Forelimb muscle (tissue), 1 donor: ENCODE measurements at regions not wholly inside any gene's neighbourhood (a gene's known extent, or its start where the extent isn't known, plus 50 kb on each side); places are given as distances from the start of the nearest gene placed in this dataset.

Experiments
- DNase-seq: peaks from one replicate; pipeline ENCODE4 v3.0.0-alpha.2; 2013; ENCODE audit warnings: low read depth

DNA sequence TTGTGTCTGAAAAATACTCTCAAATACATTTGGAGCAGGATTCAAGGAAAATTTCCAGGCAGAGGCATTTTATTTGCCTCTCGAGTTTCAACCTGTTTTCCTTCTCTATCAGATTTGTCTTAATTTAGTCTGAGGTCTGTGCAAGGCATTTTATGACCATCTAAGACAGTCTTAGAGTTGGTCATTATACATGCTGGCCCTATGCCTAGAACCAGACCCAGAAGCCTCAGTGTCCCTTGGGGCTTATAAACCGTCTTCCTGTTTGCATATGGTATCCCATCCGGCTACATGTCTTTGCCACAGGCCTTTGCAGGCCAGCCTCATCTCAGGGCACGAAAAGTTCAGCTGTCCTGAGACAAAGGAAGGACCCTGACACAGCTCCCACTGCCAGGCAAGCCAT lies 346.1 kb downstream of the SIPA1L2 start:
- DNase-seq = no peak

DNA sequence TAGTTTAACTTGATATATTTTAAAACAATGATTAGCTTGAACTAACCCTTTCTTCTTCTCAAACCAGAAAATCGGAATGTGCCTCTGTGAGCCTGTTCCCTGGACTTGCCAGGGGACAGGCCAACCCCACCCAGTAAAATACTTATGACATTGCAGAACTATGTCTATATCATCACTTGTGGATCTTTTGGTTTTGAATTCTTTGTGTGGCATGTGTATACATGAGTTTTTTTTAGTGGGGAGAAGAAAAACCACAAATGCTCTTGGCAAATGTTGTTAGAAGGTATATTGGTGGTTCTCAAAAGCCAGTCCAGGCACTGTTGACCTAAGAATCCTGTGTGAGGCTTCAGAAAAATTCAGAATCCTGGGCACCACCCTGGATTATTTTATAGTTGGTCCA lies 347.4 kb downstream of the SIPA1L2 start:
- DNase-seq = no peak

DNA sequence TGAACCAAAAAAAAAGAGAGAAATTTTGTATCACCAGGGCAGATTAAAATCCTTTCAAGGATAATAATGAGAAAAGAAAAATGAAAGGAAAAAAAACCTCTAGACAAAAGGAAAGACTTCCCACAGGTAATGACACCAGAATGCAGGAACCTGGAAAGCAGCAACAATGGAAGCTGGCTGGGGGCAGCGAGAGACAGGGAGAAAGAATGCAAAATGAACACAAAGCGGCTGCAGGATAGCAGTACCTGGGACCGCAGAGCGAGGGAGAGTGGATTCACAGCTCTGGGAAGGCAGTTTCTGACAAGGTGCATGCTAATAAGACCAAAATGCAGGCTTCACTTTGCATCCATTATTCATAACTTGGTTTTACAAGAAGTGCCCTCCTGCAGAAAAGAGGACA lies 349.0 kb downstream of the SIPA1L2 start:
- DNase-seq = no peak

DNA sequence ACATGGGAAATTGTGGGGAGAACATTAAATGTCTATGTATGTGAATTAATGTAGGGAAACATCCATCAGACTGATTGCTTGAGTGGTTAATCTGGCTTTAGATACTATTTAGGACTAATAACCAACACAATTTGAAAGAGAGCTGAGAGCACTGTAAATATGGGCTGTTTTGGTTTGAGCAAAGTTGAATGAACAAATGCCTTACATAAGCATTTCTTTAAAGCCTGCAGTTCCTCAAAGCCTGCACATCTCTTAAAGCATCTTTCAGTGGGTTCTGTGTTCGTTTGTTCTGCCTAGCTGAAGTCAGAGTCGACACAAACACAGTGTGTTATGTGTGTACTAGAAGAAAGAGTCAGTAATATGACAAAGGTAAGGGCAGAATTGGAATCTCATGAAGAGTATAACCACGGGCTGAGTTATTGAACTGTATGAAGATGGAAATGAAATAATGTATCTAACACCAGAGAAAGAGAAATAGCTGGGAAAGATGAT lies 350.0 kb downstream of the SIPA1L2 start:
- no peak for DNase-seq

DNA sequence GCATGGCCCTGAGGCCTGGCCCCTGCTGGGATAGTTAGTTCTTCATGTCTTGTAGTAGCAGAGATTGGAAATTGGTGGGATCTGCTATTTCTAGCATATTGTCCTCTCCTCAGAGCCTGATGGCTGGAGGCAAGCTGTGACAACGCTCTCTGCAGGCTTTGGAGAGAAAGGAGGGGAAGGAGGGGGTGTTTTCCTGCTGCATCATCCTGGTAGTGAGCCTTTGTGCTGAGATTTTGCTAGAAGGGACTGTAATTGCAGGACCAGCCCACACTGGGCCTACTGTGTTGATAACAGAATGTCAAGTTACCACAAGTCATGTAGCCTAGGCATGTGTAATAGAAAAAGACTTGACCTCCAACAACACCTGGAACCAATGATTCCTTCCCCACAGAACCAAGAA lies 351.0 kb downstream of the SIPA1L2 start:
- DNase-seq = no peak

DNA sequence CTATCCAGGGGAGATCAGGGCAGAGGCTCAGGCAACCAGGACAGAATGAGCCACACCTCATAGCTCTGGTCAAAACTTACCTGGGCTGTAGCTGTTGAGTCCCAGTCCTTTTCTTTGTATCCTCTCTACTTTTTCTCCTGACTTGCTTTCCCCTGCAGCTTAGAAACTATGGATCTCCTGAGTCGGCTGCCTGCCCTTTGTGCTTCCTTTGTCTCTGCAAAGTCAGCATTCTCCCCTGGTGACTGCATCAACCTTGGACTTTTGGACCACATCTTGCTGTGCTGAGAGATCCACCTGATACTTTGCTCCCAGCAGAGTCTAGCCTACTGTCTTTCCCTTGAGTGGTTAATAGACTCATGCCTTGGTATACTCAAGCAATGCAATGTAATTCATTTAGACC lies 353.3 kb downstream of the SIPA1L2 start:
- DNase-seq = no peak

DNA sequence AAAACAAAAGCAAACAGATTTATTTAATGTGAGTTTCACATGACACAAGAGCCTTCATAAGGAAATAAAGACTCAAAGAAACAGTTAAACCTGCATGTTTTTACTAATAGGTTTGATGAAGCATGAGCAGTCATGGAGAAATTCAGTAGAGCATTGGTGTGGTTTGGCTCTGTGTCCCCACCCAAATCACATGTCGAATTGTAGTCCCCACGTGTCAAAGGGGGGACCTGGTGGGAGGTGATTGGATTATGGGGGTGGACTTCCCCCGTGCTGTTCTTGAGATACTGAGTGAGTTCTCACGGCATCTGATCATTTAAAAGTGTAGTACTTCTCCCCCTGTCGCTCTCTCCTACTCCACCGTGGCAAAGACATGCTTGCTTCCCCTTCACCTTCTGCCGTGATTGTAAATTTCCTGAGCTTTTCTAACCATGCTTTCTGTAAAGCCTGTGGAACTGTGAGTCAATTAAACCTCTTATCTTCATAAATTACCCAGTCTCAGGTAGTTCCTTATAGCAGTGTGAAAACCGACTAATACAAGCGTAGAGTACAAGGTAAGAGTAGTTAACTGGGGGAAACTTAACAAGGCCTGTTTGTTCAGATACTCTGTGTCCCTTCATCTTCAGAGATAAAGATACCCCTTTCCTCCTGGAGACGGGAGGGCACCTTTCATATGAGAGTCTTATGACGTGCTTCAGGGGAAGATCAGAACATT lies 354.8 kb downstream of the SIPA1L2 start:
- DNase-seq = no peak

DNA sequence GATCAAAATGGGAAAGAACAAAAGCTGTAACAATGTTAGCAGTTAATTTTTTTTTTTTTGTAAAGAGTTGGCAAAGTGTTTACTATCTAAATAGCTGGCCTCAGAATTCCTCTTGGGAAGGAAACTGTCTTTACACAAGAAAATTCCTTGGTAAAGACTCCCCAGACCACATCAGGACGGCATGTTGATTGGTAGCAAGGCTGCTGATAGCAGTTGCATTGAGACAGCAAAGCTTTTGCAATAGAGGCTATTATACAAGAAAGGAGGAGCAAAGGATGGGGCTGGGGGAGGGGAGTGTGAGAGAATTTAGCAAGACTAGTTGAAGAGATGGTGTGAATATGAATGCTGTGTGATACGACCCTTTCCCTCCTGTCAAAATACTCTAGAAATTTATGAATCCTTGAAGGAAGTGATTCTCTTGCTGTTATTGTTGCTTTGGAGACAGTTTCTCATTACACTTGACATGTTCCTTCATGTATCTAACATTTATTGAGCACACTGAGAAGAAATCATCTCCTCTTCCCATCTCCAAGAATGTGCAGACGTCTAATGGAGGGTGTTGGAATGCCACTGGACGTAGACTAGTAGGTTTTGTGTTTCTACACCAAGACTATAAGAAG lies 355.6 kb downstream of the SIPA1L2 start:
- no peak for DNase-seq

DNA sequence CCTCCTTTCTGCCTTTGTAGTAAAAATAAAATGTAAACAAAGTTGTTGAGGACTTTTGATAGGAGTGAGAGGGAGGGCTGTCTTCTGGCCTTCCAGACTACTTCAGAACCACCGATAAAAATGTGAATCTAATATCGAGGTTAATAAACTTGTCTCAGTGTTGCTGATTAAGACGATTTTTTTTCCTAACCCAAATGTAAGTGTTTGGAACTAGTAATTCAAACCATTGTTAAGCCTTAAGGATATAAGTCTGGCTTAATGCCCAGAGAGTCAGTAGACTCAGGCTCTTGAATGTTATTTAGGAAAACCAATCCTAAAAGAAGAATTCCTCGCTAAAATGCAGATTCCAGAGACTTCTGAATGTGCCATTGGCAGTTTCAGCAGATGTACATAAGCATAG lies 356.9 kb downstream of the SIPA1L2 start:
- DNase-seq = no peak

DNA sequence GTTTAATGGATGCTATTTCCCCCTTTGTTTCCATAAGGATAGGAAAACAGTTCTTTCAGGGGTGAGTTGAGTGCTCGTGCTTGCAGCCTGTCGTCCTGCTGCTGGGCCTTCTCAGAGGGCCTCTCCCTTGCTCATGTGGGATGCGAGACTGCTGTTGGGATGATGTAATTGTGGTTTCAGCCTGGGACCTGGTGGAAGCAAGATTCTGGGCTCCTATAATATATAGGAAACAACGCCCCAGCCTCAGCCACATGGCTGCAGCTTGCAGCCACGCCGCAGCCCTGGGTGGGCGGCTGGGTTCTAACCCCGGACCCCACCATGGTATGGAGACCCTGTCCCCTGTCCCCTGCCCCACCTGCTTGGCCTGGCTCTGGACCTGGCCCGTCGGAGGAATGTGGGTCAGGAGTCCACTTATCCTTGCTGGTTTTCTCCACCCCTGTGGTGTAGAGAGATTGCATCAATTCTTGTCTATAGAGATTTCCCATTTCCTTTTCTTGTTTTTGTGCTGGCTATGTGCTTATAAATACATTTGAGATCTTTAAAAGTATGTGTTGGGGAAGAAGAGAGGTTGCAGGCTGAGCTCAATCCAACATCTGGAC lies 357.8 kb downstream of the SIPA1L2 start:
- DNase-seq = no peak

DNA sequence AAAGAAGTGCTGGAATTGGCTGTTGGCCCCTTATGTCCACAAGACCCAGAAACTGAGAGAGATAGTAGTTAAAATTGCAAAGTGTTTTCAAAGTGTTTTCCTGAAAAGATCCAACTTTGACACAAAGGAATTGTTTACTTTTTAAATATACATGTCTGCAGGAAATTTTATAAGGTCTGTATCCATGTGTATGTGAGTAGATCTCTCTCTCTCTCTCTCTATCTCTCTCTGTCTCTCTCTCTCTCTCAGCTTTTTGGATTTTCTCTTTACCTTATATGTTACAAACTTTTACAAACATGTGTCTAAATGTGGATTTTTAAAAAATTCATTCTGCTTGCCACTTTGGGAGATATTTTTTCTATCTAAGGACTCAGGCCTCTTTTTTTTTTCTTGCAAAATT lies 358.6 kb downstream of the SIPA1L2 start:
- DNase-seq = no peak

DNA sequence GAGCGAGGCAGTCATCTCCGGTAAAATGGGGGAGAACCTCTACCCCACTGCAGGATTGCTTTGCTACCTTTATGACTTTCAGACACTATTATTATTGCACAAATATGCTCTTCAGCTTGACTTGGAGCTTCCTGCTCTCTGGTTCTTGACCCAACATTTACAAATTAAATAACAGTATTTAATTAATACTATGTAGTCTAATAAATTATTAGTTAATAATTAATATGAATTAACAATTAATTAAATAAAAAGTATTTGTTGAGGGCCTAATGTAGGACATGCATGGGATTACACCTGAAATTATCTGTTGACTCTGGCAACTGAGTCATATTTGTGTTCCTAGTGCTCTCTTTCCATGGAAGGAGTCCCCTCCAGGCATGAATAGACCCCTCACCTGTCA lies 359.9 kb downstream of the SIPA1L2 start:
- no peak for DNase-seq

DNA sequence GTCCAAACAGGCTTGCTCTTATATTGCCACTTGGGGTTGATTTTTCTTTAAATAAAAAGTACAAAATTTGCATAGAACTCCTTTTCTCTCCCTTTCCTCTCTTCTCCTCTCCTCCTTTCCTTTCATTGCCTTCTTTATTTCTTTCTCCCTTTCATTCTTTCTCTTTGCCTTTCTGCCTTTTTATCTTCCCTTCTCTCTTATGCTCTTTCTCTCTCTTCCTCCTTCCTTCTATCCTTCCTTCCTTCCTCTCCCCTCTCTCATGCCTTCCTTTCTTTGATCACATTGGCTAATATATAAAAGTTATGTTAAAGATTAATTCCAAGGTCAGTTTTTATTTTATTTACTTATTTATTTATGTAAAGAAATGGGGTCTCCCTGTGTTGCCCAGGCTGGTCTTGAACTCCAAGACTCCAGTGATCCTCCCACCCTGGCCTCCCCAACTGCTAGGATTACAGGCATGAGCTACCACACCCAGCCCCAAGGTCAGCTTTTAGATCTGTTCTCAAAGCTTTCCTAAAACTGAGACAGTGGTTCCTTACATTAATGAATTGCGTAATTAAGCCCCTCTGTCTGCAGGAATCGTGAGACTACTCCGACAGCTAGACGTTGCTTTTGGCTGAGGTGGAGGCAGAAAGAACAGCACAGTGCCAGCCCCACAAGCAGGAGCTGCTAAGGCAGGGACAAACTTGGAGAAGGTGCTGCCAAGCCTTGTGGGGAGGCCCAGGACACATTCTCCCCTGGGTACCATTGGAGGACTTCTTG lies 361.9 kb downstream of the SIPA1L2 start:
- DNase-seq = no peak

DNA sequence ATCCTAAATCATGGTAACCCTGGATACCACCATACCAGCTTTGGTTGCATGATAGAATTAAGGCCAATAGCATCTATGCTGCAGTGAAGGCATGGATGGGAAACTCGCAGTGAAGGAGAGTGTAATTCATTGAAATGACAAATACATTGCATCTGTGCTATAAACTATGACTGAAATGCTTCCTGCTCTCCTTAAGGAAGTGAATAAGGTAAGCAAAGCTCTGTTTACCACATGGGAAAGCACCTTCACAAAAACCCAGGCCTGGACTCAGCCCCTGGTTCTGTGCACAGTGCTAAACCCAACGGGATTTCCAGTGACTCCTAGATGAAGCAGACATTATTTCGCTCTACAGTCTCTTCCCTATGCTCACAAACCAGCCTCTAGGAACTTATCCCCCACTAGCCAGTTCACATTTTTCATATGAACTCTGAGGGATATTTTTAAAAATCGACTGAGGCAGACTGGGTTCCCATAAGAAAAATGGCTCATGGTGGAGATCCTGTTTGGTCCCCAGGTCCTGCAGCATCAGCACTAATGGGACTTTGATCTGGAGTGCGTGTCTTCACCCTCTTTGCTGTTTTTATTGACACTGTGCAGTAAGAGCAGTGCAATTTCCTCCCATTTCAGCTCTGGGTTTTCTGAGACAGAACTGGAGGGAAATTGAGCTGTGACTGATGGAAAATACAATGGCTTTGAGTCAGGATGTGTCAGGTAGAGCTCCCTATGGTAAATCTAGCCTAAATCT lies 362.7 kb downstream of the SIPA1L2 start:
- DNase-seq = no peak

DNA sequence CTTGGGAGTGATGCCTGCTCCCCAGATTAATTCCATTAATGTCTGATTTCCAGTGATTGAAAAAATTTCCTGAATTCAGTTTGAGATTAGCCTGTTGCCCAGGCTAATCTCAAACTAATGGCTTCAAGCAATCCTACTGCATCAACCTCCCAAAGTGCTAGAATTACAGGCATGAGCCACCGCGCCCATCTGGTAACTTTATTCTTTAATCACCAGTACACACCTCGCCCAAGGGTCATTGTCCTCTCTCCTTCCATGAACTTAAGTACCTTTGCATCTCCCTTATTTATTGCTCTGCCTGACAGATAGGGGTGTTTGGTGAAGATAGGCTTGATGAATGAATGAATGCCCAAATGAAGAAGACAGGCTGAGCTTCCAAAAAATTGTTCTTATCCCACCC lies 366.5 kb downstream of the SIPA1L2 start:
- no peak for DNase-seq

DNA sequence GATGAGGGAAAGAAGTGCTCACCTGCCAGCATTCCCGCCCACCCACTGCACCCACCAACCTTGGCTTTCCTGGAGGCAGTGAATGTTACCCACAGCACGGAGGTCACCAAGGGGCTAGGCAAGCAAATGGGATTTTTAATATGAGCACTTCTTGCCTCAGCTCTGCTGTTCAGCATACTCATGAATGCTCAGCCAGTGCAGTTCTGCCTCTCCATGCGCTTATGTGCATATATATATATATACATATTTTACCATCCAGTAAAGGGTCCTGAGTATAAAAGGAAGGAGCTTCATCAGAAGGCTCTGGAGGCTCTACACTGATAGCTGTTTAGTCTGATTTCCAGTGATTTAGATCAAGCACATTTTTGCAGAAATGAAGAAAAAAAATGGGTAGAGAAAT lies 366.9 kb downstream of the SIPA1L2 start:
- DNase-seq = no peak

DNA sequence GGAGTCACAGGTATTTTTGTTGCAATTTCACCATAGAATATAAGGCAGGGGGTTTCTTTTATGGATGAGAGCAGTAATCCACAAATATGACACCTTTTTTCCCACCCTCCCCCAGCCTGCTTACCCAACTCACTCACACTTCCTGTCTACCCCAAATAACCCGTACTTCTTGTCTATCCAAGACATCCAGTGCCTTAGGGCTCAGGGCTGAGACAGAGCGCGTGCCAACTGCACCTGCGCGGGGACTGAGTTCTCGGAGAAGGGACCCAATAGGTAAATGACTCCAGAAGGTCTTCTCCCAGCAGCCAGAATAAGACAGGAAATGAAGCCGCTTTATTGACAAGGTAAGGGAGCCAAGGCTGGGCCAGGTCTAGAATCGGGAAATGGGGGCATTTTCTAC lies 369.1 kb downstream of the SIPA1L2 start:
- DNase-seq = no peak

DNA sequence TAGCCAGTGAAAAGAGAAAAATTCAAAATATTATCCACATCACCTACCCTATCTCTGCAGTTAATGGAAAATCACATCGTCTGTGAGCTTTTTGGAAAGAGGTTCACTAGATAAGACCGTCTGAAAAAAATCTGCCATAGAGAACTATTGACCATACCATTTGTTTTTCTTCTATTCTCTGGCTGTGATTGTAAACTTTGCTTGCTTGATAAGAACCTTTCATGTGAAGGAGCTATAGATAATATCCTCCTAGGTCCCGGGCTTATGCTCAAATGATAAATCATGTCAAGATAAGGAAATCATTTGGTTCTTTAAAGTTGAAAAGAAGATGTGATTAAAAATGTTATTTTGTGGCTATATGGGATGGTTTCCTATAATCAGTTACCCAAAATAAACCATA lies 369.9 kb downstream of the SIPA1L2 start:
- no peak for DNase-seq

DNA sequence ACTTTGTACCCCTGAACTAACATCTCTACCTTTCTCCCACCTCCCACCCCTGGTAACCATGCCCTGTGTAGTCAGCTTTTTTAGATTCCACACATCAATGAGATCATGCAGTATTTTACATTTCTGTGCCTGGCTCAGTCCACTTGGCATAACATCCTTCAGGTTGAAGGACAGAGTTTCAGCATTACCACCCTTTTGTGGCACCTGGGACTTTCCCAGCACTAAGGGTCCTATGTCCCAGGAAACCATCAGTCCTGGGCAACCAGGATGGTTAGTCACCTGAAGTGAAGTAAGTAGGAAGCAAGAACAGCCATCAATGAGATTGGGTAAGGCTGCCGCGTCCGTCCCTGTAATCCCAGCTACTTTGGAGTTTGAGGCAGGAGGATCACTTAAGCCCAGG lies 370.6 kb downstream of the SIPA1L2 start:
- DNase-seq = no peak

DNA sequence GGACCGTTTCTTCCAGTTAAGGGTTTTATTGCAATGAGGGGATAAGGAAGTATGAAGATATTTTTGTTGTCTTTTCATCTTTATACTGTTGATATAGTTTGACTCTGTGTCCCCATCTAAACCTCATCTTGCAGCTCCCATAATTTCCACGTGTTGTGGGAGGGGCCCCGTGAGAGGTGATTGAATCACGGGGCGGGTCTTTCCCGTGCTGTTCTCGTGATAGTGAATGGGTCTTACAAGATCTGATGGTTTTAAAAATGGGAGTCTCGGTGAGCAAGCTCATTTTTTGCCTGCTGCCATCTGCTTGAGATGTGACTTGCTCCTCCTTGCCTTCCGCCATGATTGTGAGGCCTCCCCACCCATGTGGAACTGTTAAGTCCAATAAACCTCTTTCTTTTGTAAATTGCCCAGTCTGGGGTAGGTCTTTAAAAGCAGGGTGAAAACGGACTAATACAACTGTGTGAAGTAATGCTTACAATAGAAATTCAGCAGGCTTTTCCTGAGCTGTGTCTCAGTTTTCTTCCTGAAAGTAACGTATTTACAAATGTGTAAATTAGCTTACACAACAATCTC lies 377.3 kb downstream of the SIPA1L2 start:
- no peak for DNase-seq

DNA sequence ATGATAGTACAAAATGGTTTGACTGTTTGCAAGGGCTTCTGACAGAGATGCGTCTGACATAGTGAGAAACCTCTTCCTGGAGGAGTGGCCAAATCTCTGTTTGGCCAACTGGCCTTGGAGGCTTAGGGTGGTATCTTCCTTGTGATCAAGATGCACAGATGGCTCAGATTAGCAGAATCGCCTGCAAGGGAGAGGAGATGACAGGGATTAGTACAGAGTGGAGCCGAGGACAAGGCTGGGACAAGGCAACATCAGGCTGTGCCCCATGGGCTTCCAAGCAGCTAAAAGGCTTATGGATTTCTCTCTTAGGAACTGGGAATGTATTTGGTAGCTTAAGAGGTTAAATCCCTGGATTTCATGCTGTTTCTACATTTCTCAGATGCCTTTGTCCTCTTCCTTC lies 379.1 kb downstream of the SIPA1L2 start:
- no peak for DNase-seq
